ENCODE measurements at regions not wholly inside any gene's neighbourhood (a gene's known extent, or its start where the extent isn't known, plus 50 kb on each side); places are given as distances from the start of the nearest gene placed in this dataset.
"Not testable (repeated sequence)": the region's sequence is repeated elsewhere in the genome, so short reads cannot be mapped to it uniquely, and the experiment has no call there.

- TF ChIP-seq CTCF (IDR thresholded peaks at IDR 0.05 in 4 of 5, conservative IDR thresholded peaks at IDR 0.05 in 1 of 5); POLR2A (IDR thresholded peaks at IDR 0.05): not testable (repeated sequence)
Observed at GRCh38 chr1:213358368-213358767, 307.3 kb downstream of the RPS6KC1 start.
